ENCODE measurements at regions not wholly inside any gene's neighbourhood (a gene's known extent, or its start where the extent isn't known, plus 50 kb on each side); places are given as distances from the start of the nearest gene placed in this dataset.
A peak's percentile ranks its signal among the peaks of the same experiment; 100 is the strongest.

DNA sequence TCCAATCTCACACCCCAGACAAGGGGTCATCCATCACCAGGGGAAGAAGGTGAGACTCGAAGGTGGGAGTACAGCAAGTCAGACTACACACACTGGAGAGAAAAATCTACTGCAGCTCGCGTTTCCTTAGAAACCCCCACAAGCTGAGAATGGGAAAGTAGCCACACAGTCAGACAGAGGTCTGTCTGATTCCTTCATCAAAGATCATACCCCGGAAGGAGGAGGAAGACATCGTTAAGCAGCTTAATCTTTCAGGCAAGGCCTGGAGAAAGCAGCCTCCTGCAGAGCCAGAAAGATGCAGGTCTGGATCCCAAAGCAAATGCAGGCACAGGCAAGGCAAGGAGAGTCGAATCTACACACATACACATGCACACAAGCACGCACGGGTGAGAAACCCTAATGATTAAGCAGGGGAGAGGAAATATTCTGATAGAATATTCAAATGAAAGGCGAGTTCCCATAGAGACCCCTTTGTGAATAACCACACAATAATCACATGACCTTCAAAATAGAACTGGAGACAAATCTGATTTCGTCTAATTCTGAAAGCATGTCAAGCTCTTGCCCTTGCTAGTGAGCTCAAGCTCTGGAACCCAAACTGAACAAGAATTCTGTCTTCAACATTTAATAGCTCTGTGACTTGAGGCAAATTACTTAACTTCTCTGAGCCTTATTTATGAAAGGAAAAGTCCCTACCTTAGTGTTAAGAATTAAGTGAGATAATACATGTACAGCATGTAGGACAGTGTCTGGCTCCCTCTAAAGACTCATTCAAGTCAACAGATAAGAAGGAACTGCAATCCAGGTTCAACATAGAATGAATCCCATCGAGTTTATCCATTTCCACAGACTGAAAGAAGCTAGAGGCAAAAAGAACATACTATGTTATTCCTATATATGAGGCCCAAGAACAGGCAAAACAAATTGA, 387.8 kb downstream of the OMA1 start:
- no peaks in the 10 kb centered on the region for H3K9me3 ChIP-seq
- H3K4me1 ChIP-seq: peaks cover 0 to 8% (median 3%) of the 10 kb centered on the region in 4 donors
- ATAC-seq: no peak
- DNase-seq: no peak
- no peak for TF ChIP-seq POLR2A (IDR thresholded peaks at IDR 0.05)
- TF ChIP-seq CTCF (IDR thresholded peaks at IDR 0.05): no peak
- 75% methylated on average over 9 of the region's 11 CpGs for WGBS (ENCODE audit: insufficient coverage, low coverage, low lambda C conversion rate, missing lambda C conversion rate)
- no peak overlapping the region for H3K4me3 ChIP-seq
- intact Hi-C loops (cut with DNase I): no loop called here
- H3K36me3 ChIP-seq: no peaks in the 10 kb centered on the region
- no peaks in the 10 kb centered on the region for H3K27me3 ChIP-seq
- H3K27ac ChIP-seq: no peak overlapping the region

GRCh38 chr1:58158016-58158415, 388.5 kb downstream of the OMA1 start:
- DNase-seq (no peak), ATAC-seq (no peak)
- TF ChIP-seq CTCF (IDR thresholded peaks at IDR 0.05) (no peak), POLR2A (IDR thresholded peaks at IDR 0.05) (no peak)
- intact Hi-C loops (cut with DNase I): no loop called here
- H3K4me3 ChIP-seq: no peak overlapping the region
- H3K27ac ChIP-seq: no peak overlapping the region
- no peaks in the 10 kb centered on the region for H3K9me3 ChIP-seq
- no peaks in the 10 kb centered on the region for H3K36me3 ChIP-seq
- peaks cover 0 to 13% (median 3%) of the 10 kb centered on the region in 4 donors for H3K4me1 ChIP-seq
- no peaks in the 10 kb centered on the region for H3K27me3 ChIP-seq

DNA sequence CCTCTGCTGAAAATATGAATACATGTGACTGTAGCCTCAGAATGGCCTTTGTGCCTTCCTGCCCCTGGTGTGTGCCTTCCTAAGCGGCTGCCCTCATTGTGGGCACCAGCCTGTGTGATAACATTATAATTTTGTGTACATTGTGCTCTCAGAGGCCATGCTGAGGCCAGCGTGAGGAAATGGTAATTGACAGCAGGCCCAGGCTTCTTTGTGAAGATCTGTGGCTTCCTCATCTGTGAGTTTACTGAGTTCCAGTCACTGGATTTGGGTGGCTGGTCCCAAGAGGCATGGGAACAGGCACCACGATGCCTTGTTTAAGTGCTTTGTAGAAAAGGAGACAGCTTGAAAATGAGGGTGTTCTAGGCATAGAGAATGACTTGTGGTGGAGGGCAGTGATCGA, 389.3 kb downstream of the OMA1 start:
- WGBS (ENCODE audit: insufficient coverage, low coverage, low lambda C conversion rate, missing lambda C conversion rate): 35% methylated on average over 2 of the region's 4 CpGs
- intact Hi-C loops (cut with DNase I): no loop called here
- peaks cover 0 to 21% (median 4%) of the 10 kb centered on the region in 4 donors for H3K4me1 ChIP-seq

DNA sequence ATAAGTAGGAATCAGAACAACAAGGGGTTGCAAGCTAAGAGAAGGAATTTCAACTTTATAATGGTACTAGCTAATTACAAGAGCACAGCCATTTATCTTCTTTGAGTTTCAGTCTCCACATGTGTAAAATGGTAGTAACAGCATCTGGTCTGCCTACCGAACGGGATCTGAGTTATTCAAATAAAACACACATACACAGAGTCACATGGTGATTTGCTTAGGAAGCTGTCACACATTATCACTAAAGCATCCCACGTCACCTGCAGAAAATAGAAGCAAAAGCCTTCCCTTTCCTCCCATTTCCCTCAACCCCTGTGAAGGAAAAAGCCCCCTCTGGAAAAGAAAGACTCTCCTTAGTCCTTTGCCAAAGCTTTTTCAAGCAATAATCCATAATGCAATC, 389.7 kb downstream of the OMA1 start:
- Histone ChIP-seq H3K27me3 (no peaks in the 10 kb centered on the region), H3K36me3 (no peaks in the 10 kb centered on the region), H3K9me3 (no peaks in the 10 kb centered on the region), H3K27ac (no peak overlapping the region), H3K4me3 (no peak overlapping the region), H3K4me1 (peaks cover 0 to 25% (median 6%) of the 10 kb centered on the region in 4 donors)
- ATAC-seq (no peak), DNase-seq (no peak)
- intact Hi-C loops (cut with DNase I): no loop called here
- 63% methylated on average over 2 of the region's 3 CpGs for WGBS (ENCODE audit: insufficient coverage, low coverage, low lambda C conversion rate, missing lambda C conversion rate)
- TF ChIP-seq POLR2A (IDR thresholded peaks at IDR 0.05): no peak
- no peak for TF ChIP-seq CTCF (IDR thresholded peaks at IDR 0.05)

More for the DNA sequence above, 389.3 kb downstream of the OMA1 start:
- Histone ChIP-seq H3K4me3 (no peak overlapping the region), H3K9me3 (no peaks in the 10 kb centered on the region), H3K27me3 (no peaks in the 10 kb centered on the region), H3K27ac (no peak overlapping the region), H3K36me3 (no peaks in the 10 kb centered on the region)
- peak in 1 of 4 donors; percentile 16 for ATAC-seq
- TF ChIP-seq CTCF (IDR thresholded peaks at IDR 0.05) (no peak), POLR2A (IDR thresholded peaks at IDR 0.05) (no peak)
- no peak for DNase-seq
